HG03097 (cell line): ENCODE measurements at regions not wholly inside any gene's neighbourhood (a gene's known extent, or its start where the extent isn't known, plus 50 kb on each side); places are given as distances from the start of the nearest gene placed in this dataset.
"Not testable (repeated sequence)": the region's sequence is repeated elsewhere in the genome, so short reads cannot be mapped to it uniquely, and the experiment has no call there.

ENCODE experiments used
- ATAC-seq: cut with Tn5 transposase; IDR thresholded peaks from one replicate; pipeline ENCODE4 v1.9.1; 2021; ENCODE audit not compliant: unreplicated experiment, low FRiP score

DNA sequence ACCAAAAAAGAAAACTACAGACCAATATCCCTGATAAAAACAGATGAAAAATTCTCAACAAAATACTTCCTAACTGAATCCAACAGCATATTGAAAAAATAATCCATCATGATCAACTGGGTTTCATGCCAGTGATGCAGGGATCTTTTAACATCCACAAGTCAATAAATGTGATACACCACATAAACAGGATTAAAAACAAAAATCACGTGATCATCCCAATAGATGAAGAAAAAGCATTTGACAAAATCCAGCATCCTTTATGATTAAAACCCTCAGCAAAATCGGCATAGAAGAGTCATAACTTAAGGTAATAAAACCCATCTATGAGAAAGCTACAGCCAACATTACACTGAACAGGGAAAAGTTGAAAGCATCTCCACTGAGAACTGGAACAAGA, 107.5 kb downstream of the DCLK3 start:
- ATAC-seq, result no peak

GRCh38 chr3:36653095-36653494, 111.3 kb downstream of the DCLK3 start:
- ATAC-seq, result no peak

DNA sequence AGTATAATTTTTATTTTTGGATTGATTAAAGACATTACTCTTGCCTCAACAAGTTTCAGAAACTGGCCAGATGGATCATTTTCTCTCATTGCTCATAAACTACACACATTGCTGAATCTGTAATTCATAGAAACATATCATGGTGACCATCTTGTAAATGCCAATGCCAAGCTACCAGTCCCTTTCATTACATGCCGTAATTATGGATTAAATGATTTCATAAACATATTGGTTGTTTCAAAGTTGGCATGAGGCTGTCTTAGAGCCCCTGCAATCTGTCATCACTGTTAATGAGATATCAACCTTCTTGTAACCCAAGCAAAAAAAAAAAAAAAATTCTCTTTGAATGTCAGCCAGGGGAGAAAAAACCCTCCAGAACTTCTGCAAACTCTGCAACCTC, 112.2 kb downstream of the DCLK3 start:
- no peak for ATAC-seq

- no peak for ATAC-seq
Measured at GRCh38 chr3:36650271-36650671, 114.1 kb downstream of the DCLK3 start.

- no peak for ATAC-seq
Measured at GRCh38 chr3:36649125-36649524, 115.2 kb downstream of the DCLK3 start.

DNA sequence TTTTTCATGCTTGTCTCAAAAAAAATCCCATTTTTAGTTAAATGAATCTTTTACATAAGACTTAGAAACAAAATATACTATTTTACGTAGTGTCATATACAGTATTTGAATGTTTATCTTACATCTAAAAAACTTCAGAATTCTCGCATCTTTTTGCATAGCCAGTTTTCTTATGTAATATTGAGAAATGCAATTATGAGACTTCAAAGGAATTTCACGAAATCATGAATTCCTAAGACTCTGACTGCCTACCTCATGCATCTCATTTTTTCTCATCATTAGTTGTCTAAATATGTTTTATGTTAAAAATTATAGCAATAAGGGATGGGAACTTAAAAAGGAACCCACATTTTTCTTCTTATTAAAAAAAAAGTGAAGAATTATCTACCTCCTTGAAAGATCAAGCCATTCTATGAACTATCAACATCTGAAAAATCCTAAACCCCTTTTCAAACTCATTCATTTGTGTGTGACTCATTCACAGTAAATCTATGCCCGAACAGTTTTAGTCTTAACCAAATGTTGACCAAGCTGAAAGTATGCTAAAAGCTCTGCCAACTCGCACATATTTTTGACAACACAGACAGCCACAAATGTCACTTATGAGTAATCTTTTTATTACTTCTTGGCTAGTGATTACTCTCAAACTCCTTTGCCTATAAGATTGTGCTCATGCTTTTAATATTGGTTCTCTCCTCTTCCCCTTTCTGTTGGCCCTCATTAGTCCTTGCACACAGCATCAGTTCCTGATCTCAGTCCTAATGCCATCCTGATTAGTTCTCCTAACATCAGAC, 115.9 kb downstream of the DCLK3 start:
- ATAC-seq, result peak; percentile 89

DNA sequence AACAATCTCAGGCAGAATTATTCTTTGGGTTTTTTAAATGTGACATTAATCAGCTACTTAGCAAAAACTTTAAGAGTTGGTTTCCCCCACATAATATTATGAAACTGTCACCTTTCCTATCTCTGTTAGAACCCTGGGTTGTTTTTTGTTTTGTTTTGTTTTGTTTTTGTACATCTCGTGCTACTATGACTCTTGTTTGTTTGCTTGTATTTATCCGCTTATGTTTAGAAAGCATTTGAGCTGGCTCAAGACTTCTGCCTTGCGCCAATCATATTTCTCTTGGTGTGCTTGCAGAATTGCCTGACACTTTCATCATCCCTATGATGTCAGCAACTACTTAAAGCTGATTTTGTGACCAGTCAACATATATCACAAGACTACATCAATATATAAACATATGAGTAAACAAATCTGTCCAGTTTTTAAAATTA, 116.9 kb downstream of the DCLK3 start:
- no peak for ATAC-seq

DNA sequence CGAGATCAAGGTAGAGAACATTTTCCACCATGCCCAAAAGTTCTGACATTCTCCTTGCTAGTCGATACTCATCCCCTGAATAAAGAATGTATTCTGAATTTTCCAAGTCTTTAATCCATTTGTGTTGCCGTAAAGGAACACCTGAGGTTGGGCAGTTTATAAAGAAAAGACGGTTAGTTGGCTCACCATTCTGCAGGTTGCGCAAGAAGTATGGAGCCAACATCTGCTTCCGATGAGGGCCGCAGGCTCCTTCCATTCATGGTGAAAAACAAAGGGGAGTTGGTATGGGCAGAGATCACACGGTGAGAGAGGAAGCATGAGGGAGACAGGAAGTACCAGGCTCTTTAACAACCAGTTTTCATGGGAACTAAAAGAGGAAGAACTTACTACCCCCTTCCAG, 121.2 kb downstream of the DCLK3 start:
- ATAC-seq, result no peak

DNA sequence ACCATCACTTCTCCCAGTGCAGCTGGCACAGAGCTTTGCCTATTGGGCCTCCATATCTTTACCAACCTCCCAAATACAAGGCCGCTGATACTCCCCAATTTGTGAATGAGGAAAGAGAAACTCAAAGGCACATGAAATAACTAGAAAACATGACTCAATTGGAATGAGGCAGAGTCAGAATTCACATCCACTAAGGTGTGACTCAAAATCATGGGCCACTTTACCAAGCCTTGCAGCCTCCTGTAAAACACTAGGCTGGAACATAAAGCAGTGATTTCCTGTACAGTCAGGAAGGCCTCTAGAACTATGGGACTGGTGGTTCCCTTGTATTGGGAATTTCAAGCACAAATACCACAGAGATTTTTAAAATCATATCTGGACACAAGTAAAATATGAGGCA, 128.6 kb downstream of the DCLK3 start:
- no peak for ATAC-seq

GRCh38 chr3:36633897-36634296, 130.5 kb downstream of the DCLK3 start:
- ATAC-seq, result not testable (repeated sequence)

DNA sequence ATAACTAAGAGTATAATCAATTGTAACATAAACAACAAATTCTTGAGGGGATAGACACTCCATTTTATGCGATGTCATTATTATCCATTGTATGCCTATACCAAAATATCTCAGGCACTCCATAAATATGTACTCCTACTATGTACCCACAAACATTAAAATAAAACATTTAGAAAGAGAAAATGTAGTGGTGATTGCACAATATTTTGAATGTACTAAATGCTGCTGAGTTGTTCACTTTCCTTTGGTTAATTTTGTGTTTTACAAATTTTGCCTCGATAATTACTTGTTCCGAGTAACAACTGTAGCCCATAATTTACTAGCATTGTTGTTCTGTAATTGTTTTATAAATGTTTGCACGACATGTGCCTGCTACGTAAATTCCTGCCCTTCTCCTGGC, 131.3 kb downstream of the DCLK3 start:
- ATAC-seq, result no peak

DNA sequence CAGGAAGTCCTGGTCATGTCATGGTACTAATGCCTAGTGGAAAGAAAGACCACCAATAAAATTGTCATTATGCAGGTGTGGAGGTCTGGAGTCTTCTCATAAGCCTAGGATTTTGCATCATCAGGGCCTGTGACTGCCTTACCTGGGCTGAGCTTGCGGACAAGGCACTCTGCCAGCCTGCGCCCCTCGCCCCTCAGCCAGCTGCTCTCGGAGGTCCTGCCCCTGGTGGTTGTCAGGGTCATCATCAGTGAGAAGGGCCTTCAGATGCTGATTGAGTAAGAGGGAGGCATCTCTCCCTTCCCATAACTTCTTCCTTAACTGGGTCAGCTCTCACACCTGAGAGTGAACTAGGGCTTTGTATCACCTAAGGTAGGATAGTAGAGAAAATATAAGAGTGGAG, 132.8 kb downstream of the DCLK3 start:
- no peak for ATAC-seq

- ATAC-seq, result no peak
Measured at GRCh38 chr3:36615861-36616260, 148.5 kb downstream of the DCLK3 start.

DNA sequence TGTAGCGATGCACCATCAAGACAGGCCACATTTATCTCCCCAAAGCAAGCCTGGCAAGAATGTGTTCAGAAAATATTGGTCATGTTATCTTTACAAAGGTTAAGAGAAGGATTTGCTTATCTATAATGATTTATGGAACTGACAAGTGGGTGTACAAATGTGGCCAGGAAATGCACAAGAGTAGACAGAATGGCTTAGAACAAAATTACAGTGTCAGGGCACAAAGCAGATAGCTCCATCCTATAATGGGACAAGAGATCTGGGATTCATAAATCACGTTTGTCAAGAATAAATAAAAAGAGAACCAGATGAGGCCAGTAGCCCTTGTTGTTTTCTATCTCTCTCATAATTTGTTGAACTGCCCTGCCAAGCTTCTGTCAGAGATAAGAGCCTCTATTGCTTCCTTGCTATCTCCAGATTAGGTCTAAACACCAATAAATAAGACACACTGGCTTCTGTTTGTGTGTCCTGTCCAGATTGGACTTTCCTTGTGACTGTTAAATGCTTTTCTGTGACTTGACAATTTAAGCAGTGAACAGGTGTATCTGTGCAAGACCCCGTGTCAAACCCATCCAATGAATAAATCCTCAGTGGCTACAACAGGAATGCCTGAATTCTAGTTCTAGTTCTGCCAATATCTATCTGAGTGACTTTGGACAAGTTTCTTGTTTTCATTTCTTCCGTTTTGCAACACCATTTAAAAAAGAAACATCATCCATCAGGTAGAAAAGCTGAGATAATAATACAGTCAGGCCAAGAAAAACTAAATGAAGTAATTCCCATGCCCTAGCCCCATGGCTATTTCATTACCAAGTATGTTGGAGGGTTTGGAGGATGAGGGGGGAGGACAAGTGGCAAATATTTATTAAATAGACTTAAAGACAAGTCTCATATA, 157.2 kb downstream of the DCLK3 start:
- ATAC-seq, result no peak

- ATAC-seq, result no peak
Measured at GRCh38 chr3:36603423-36603822, 160.9 kb downstream of the DCLK3 start.

DNA sequence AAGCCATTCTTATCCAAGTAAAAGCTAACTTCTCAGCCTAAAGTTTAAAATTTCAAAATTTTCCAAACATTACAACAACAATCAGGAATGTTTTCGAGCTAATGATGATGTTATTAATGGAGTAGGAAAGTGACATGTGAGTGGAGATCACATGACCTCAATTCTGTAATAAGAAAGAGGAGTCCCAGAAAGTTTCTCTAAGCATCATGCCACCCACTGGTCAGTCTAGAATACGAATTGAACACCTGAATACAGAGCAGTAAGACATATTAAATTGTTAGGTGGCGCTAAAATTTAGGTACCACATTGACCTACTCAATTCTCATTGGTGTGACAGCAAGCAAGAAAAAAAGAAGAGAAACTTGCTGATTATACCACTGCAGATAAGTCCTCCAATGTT, 163.9 kb downstream of the DCLK3 start:
- no peak for ATAC-seq
